ENCODE measurements at regions not wholly inside any gene's neighbourhood (a gene's known extent, or its start where the extent isn't known, plus 50 kb on each side); places are given as distances from the start of the nearest gene placed in this dataset.
"Not testable (repeated sequence)": the region's sequence is repeated elsewhere in the genome, so short reads cannot be mapped to it uniquely, and the experiment has no call there.

- TF ChIP-seq CTCF, POLR2A (IDR thresholded peaks at IDR 0.05): not testable (repeated sequence)
These were observed 355.7 kb upstream of the ANKRD30A start for GRCh38 chr10:36769741-36770140.

Measured in Peyer's patch (tissue), 4 donors.